EH (cell line): ENCODE measurements at regions not wholly inside any gene's neighbourhood (a gene's known extent, or its start where the extent isn't known, plus 50 kb on each side); places are given as distances from the start of the nearest gene placed in this dataset.
"Not testable (repeated sequence)": the region's sequence is repeated elsewhere in the genome, so short reads cannot be mapped to it uniquely, and the experiment has no call there.

Experiments used
- DNase-seq: peaks from one replicate; pipeline ENCODE4 v3.0.0-alpha.2; 2015; ENCODE audit warnings: low read depth

DNA sequence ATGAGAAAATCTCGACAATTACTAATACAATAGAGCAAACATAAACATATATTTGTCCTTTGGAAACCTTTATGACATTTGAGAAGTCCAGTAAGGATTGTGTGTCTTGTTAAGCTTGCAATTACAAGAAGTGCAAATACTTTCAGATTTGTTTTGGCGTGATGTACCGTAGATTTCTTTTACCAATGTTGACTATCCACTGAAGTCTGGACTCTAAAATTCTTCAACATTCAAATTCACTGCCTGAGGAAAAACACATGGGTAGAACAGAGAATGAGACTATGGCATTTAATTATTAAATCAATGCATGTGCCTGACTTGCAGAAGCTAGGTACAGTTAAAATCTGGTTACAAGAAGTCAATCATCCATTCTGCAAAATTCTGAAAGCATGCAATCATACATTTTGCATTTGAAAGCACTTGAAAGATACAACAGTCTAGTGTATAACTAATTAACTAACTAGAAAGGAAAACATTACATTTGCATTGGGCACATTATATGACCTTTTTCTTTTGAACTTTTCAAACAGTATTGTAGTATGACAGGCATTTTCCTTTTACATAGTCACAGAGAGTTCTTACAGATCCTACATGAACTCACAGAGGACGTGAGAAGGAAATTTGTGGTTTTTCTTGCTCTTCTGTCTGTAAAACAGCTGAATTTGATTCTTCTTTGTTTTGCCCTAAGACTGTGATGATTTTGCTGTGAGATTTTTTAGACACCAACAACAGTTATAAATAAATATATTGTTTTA, 511.1 kb upstream of the ADGRL4 start:
- DNase-seq, result no peak

GRCh38 chr1:79507770-79508169, 501.2 kb upstream of the ADGRL4 start:
- no peak for DNase-seq

GRCh38 chr1:79501153-79501552, 494.6 kb upstream of the ADGRL4 start:
- no peak for DNase-seq

DNA sequence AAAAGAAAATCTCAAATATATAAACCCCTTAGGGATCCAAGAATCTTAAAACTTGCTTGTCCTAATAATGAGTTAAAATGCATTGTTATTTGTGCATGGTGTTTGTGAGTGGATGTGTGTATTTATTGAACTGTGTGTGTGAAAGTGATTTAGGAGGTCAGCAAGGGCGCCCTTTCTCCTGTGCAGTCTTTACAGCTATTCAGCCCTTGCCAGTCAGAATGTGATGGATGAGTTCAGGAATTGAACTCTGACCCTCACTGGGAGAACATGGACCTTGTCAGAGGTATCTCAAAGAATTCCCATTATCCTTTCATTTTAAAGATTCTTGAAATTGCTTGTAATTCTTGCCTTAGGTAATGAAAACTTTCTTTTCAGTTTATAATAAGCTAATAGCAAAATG, 493.0 kb upstream of the ADGRL4 start:
- no peak for DNase-seq

DNA sequence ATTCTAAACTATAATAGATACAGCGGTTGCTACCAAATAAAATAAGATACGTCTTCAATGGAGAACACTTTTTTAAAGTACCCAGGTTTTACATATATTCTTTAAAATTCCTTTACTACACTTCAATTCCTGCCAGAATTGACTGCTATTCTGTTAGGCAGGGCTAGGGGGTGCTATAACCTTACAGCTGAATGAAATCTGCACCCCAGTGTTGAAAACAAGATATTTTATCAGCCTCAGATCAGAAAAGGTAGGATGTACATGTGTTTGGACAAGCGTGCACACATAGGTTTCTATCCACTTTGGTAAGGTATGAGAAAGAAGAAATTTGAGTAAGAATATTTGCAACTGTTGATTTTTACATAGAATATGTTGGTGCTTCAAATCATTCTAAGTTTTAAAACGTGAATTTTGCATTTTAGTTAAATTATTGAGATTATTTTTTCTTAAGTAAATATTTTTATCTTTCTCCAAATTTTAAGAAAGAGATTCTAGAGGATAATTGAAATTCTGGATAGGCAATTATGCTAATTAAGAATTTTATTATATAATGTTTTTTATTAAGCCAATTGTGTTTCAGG, 490.8 kb upstream of the ADGRL4 start:
- DNase-seq, result peak; percentile 42

- no peak for DNase-seq
Observed at GRCh38 chr1:79496129-79496528, 489.6 kb upstream of the ADGRL4 start.

DNA sequence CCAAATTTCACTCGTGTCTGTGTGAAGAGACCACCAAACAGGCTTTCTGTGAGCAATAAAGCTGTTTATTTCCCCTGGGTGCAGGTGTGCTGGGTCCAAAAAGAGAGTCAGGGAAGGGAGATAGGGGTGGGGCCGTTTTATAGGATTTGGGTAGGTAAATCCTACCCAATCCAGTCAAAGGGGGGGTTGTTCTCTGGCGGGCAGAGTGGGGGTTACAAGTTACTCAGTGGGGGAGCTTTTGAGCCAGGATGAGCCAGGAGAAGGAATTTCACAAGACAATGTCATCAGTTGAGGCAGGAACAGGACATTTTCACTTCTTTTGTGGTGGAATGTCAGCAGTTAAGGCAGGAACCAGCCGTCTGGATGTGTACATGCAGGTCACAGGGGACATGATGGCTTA, 487.2 kb upstream of the ADGRL4 start:
- DNase-seq, result not testable (repeated sequence)

- DNase-seq, result not testable (repeated sequence)
Observed at GRCh38 chr1:79488572-79489121, 482.1 kb upstream of the ADGRL4 start.

DNA sequence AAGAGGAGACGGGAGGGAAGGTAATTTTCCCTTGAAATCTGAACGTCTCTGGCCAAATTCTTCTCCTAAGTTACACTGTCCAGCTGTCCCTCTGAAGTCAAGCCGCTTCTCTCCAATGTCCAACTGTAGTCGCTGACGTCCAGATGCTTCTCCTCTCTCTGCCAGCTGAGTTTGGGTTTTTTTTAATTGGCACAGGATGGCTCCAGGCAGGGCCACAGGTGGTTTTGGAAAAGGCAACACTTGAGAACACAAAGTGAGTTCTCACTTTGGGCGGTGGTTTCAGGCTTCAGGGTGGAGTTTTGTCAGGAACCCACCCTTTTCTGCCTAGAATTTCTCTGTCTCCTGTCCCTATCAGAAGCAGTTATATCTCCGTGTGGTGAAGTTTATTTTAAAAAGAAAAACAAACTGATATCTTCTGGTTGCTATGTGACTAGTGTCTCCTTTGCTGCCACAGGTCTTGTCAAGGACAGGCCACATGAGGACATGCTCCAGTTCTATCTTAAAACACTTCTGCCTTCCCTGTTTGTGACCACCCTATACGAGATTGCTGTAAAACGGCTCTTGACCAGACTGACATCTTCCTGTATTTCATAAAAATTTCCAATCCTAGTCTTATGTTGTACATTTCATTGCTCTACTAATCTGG, 472.3 kb upstream of the ADGRL4 start:
- DNase-seq, result no peak

GRCh38 chr1:79478160-79478559, 471.6 kb upstream of the ADGRL4 start:
- no peak for DNase-seq

GRCh38 chr1:79472067-79472656, 465.6 kb upstream of the ADGRL4 start:
- no peak for DNase-seq

DNA sequence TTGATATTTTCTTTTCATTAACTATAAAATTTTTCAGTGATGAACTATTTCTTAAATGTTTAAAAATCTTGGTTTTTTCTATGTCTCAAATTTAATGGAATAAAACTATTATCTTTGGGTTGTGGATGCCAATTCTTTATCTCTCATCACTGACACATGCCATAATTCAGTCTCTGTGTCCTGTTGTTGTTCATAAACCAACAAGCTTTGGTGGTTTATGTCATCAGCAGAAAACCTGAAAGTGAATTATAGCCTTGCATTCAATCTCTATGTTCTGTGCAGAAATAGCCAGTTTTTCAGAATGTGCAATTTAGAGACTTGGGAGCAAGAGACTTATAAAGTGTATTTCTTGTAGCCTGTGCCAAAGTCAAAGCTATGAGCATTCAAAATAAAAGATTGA, 462.6 kb upstream of the ADGRL4 start:
- no peak for DNase-seq

DNA sequence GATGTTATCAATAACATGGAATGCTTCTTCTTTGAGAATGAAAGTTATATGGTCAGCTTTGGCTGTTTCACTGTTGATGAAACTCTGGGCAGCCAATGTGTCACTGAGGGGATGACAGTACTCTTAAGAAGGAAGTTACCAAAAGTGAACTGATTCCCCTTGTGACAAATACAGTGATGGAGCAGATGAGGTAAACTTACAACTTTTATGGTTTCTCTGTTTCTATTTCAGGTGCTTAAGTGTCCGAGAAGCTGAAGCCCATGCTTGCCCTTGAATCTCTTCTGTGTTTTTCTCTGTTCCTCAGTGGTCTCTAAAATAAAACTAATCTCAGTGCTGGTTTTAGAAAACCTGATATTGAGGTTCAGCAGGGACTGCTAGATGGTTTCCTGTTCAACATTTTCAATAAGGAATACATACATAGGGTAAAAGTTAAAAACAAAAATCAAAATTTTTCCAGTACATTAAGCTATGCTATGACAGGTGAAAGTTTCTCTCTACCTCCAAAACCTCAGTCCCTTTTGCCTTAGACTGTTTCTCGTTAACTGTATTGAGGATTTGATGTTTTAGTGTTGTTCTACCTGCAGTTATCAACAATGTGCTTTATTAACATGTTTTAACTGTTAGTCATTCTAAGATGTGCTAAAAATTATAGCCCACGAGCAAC, 454.4 kb upstream of the ADGRL4 start:
- DNase-seq, result no peak

DNA sequence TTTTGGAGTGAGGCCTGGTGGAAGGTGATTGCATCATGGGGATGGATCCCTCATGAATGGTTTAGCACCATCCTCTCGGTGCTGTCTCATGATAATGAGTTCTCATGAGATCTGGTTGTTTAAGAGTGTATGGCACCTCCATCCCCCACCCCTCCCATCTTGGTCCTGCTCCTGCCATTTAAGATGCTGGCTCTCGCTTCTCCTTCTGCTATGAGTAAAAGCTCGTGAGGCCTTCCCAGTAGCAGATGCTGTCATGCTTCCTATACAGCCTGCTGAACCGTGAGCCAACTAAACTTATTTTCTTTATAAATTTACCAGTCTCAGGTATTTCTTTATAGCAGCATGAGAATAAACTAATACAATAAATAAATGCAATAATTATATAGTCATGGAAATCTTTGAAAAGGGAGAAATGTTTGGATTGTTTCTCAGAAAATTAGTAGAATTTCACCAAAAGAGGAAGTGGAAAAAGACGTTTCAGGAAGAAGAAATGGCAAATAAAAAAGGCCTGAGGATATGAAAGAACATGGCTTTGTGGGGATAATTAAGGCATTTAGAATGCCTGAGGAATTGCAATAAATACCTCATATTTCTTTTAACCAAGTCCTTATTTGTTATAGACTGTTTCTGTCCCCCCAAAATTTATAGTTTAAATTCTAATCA, 451.2 kb upstream of the ADGRL4 start:
- DNase-seq, result no peak

- DNase-seq, result no peak
Observed at GRCh38 chr1:79448426-79448825, 441.9 kb upstream of the ADGRL4 start.

GRCh38 chr1:79441238-79441637, 434.7 kb upstream of the ADGRL4 start:
- no peak for DNase-seq

DNA sequence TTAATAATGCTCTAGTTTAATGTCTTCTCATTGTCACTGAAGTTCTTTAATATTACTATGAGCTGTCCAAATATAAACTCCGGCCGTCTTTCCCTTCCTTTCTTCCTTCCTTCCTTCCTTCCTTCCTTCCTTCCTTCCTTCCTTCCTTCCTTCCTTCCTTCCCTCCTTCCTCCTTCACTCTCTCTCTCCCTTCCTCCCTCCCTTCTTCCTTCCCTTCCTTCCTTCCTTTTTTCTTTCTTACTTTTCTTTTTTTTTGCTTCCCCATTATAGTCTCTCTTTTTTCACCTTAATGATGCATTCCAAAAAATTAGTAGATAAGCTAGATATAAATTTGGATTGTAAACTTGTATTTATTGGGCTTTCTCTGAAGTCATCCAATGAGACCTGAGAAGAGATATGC, 431.0 kb upstream of the ADGRL4 start:
- no peak for DNase-seq

- DNase-seq, result no peak
Observed at GRCh38 chr1:79431340-79431739, 424.8 kb upstream of the ADGRL4 start.

DNA sequence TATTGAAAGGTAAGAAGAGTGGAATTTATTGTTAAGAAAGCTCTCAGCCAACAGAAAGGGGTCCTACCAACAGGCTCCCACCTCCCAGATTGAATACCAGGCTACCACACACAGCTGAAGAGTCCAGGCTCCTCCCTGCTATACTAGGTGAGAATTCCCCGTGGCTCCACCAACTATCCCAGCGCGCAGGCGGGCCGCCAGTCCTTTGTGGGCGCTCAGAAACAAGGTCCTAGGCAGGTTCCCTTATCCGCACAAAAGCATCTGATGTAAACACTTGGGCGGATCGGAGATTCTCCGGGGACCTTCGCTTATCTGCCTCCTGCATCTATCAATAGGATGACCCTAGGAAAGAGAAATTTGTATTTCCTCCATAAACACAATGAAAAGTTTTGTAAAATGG, 423.9 kb upstream of the ADGRL4 start:
- DNase-seq, result no peak

- DNase-seq, result no peak
Observed at GRCh38 chr1:79422726-79423125, 416.2 kb upstream of the ADGRL4 start.

GRCh38 chr1:79398501-79398900, 392.0 kb upstream of the ADGRL4 start:
- DNase-seq, result no peak

- DNase-seq, result no peak
Observed at GRCh38 chr1:79396901-79397300, 390.4 kb upstream of the ADGRL4 start.
